Heart right ventricle (tissue), 16 donors: ENCODE measurements at regions not wholly inside any gene's neighbourhood (a gene's known extent, or its start where the extent isn't known, plus 50 kb on each side); places are given as distances from the start of the nearest gene placed in this dataset.

ENCODE experiments used
- ATAC-seq, 8 donors: fragments of 200-7000 bp; cut with Tn5 transposase; one replicate each; pipeline ENCODE4 v1.9.1; 2020; ENCODE audit warnings: mild to moderate bottlenecking in 8 of 8, moderate library complexity in 8 of 8, moderate number of reproducible peaks in 1 of 8
- DNase-seq, 2 donors: peaks; one replicate each; pipeline ENCODE4 v3.0.0-alpha.2; 2020
- H3K27ac ChIP-seq, 10 donors: fragments of 200-600 bp; sonication (generic) in 2 of 10; one replicate each; pipeline versions ENCODE4 v1.5.0 to v1.8.0; 2020 to 2022; ENCODE audit warnings: mild to moderate bottlenecking in 3 of 10
- H3K27me3 ChIP-seq, 7 donors: fragments of 200-600 bp; one replicate each; pipeline ENCODE4 v1.8.0; 2021 to 2022; ENCODE audit warnings: mild to moderate bottlenecking in 2 of 7
- H3K36me3 ChIP-seq, 9 donors: fragments of 200-600 bp; sonication (generic) in 1 of 9; one replicate each; pipeline versions ENCODE4 v1.5.0 to v1.8.0; 2020 to 2022; ENCODE audit warnings: mild to moderate bottlenecking in 2 of 9
- H3K4me1 ChIP-seq, 9 donors: fragments of 200-600 bp; sonication (generic) in 1 of 9; one replicate each; pipeline versions ENCODE4 v1.5.0 to v1.8.0; 2020 to 2022; ENCODE audit warnings: mild to moderate bottlenecking in 4 of 9
- H3K4me3 ChIP-seq, 10 donors: fragments of 200-600 bp; sonication (generic) in 2 of 10; one replicate each; pipeline versions ENCODE4 v1.5.0 to v1.8.0; 2020 to 2022; ENCODE audit warnings: mild to moderate bottlenecking in 7 of 10, moderate library complexity in 2 of 10
- H3K9me3 ChIP-seq, 11 donors: fragments of 200-600 bp in 10 of 11; sonication (generic) in 2 of 11; one replicate each; pipeline versions ENCODE4 v1.5.0 to v1.8.0; 2013 to 2022; ENCODE audit warnings: mild to moderate bottlenecking in 2 of 11, control low read depth in 1 of 11, moderate library complexity in 1 of 11
- CTCF ChIP-seq, 9 donors: fragments of 200-600 bp; sonication (generic) in 2 of 9; IDR thresholded peaks; one replicate each; pipeline versions ENCODE4 v1.5.0 to v1.8.0; 2021 to 2022; ENCODE audit warnings: antibody characterized with exemption in 9 of 9, mild to moderate bottlenecking in 5 of 9, moderate library complexity in 1 of 9
- WGBS, 2 donors: extraction: QIAGEN DNeasy Blood & Tissue Kit; methylation state at CpG; one replicate each; pipeline ENCODE4 v1.1.7; 2013; ENCODE audit warnings: inconsistent platforms in 1 of 2; 5-methylcytosine and 5-hydroxymethylcytosine counted together
- intact Hi-C, 10 donors: fragments of 100-400 bp; cut with DNase I; formaldehyde crosslinking; loops; one replicate each; pipeline versions ENCODE4 v1.11.1 to v1.14.2; 2022
- donor health status: Arrhythmogenic right ventricular cardiomyopathy.
- donor health status: ischemic (EF 13 %, LVEDD 7.1; RV severe dilation, severe dysfunction).
- donor health status: healthy with polysubstance abuse.
- donor health status: DM: no; HTN: yes; CAD: no.
- donor health status: DM: no; HTN: no; CAD: no.
- donor health status: ischemic (EF 25% LVEDD 6.9; RV normal size, moderate dysfunction).
- donor health status: ischemic (EF 25% LVEDD 5.7; RV mildly dilated, moderate dysfunction).
- donor health status: healthy.
- donor health status: DM: yes; HTN: yes; CAD: no.
- donor health status: Ischemic cardiomyopathy.
- donor health status: ischemic (EF 35%, LVEDD 5.7; RV mildly dilated, moderate dysfunction).
- donor health status: nonischemic (EF 11% LVEDD 7.7; RV severe dilation, severe dysfunction).
- donor health status: DM: yes; HTN: yes; CAD: no.
- donor health status: PGD.
- donor health status: ischemic (EF 29% LVEDD 5.4; RV normal size, mild dysfunction).
- donor health status: nonischemic (EF 23%, LVEDD 6.1; RV moderate dilation, normal function).

- no peak for ATAC-seq
- peaks cover 0 to 4% (median 0%) of the 10 kb centered on the region in 7 donors for H3K27me3 ChIP-seq
- no peaks in the 10 kb centered on the region for H3K4me1 ChIP-seq
- intact Hi-C loops: no loop called here
- no peak for DNase-seq
- no peaks in the 10 kb centered on the region for H3K9me3 ChIP-seq
- no peak overlapping the region for H3K27ac ChIP-seq
- no peak for TF ChIP-seq CTCF (IDR thresholded peaks at IDR 0.05)
- 83 to 88% methylated on average over 2 of the region's 2 CpGs for WGBS, 2 donors
- H3K4me3 ChIP-seq: no peak overlapping the region
- no peaks in the 10 kb centered on the region for H3K36me3 ChIP-seq
Measured at GRCh38 chr5:167553511-167553910, 737.9 kb upstream of the WWC1 start.

- H3K27me3 ChIP-seq: peaks cover 0 to 6% (median 0%) of the 10 kb centered on the region in 7 donors
- DNase-seq (no peak), ATAC-seq (no peak)
- H3K9me3 ChIP-seq: no peaks in the 10 kb centered on the region
- TF ChIP-seq CTCF (IDR thresholded peaks at IDR 0.05): no peak
- intact Hi-C loops: no loop called here
- no peak overlapping the region for H3K27ac ChIP-seq
- H3K36me3 ChIP-seq: no peaks in the 10 kb centered on the region
- H3K4me1 ChIP-seq: no peaks in the 10 kb centered on the region
- no peak overlapping the region for H3K4me3 ChIP-seq
- WGBS, 2 donors: 93 to 95% methylated on average over 7 of the region's 7 CpGs
Measured at GRCh38 chr5:167554564-167555290, 736.7 kb upstream of the WWC1 start.

GRCh38 chr5:167555565-167556166 is 735.8 kb upstream of the WWC1 start:
- intact Hi-C loops: no loop called here
- TF ChIP-seq CTCF (IDR thresholded peaks at IDR 0.05): no peak
- H3K4me1 ChIP-seq: no peaks in the 10 kb centered on the region
- peaks cover 0 to 11% (median 0%) of the 10 kb centered on the region in 7 donors for H3K27me3 ChIP-seq
- H3K9me3 ChIP-seq: no peaks in the 10 kb centered on the region
- no peak for DNase-seq
- no peaks in the 10 kb centered on the region for H3K36me3 ChIP-seq
- WGBS, 2 donors: 57 to 58% methylated on average over 10 of the region's 10 CpGs
- no peak overlapping the region for H3K27ac ChIP-seq
- H3K4me3 ChIP-seq: no peak overlapping the region
- ATAC-seq: no peak

DNA sequence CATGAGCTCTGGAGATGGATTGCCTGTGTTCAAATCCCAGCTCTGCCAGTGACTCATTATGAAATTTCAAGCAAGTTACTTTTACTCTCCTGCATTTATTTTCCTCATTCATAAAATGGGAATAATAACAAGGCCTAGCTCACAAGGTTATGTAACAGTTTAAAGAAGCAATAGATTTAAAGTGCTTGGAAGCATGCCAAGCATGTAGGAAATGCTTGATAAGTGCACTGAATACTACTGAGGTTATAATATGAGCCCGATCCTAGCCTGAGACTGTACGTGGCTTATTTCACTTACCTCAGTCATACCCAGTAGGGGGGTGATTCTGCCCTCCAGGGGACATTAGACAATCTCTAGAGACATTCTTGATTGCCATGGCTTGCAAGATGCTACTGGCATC is 734.1 kb upstream of the WWC1 start:
- Histone ChIP-seq H3K4me3 (no peak overlapping the region), H3K27me3 (peaks cover 0 to 11% (median 0%) of the 10 kb centered on the region in 7 donors), H3K4me1 (no peaks in the 10 kb centered on the region), H3K27ac (no peak overlapping the region), H3K36me3 (no peaks in the 10 kb centered on the region), H3K9me3 (no peaks in the 10 kb centered on the region)
- ATAC-seq (no peak), DNase-seq (no peak)
- intact Hi-C loops: no loop called here
- TF ChIP-seq CTCF (IDR thresholded peaks at IDR 0.05): no peak
- WGBS, 2 donors: 22 to 23% methylated on average over 2 of the region's 2 CpGs
